GM06990 (cell line): ENCODE measurements at regions not wholly inside any gene's neighbourhood (a gene's known extent, or its start where the extent isn't known, plus 50 kb on each side); places are given as distances from the start of the nearest gene placed in this dataset.

Source experiments
- DNase-seq: peaks from one replicate; pipeline ENCODE4 v3.0.0-alpha.2; 2011; ENCODE audit not compliant: insufficient read length; ENCODE audit errors: extremely low read depth
- H3K27me3 ChIP-seq: replicated peaks from 2 replicates; pipeline ENCODE4 v1.6.0; 2011; ENCODE audit warnings: low read length; ENCODE audit not compliant: control insufficient read depth, insufficient read depth
- H3K36me3 ChIP-seq: 2 replicates; pipeline ENCODE4 v1.5.1; 2011; ENCODE audit warnings: low read length; ENCODE audit not compliant: control insufficient read depth, insufficient read depth
- H3K4me3 ChIP-seq: replicated peaks from 2 replicates; pipeline ENCODE4 v1.5.1; 2011; ENCODE audit warnings: low read depth, mild to moderate bottlenecking, control low read depth, low read length
- TF ChIP-seq, protein P1 (sequence below): IDR thresholded peaks from 2 replicates; pipeline ENCODE4 v1.5.1; 2011; ENCODE audit warnings: low read length, control low read depth, mild to moderate bottlenecking, inconsistent platforms; ENCODE audit not compliant: insufficient read depth, poor library complexity, severe bottlenecking

DNA sequence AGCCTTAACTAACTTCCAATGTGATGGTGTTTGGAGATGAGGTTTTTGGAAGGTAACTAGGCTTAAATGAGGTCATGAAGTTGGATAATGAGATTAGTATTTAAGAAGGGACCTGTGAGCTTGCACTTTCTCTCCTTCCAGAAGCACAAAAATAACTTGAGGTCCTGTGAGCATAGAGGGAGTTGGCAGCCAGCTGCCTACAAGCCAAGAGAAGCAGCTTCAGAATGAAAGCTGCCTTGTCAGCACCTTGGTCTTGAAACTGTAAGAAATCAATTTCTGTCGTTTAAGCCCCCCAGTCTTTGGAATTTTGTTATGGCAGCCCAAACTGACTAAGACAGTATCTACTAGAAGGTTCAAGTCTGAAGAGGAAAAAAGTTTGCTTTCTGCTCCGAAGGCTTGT, 280.2 kb upstream of the GALNTL6 start:
- no peak for DNase-seq
- Histone ChIP-seq H3K4me3 (no peak overlapping the region), H3K27me3 (no peaks in the 10 kb centered on the region), H3K36me3 (no peaks in the 10 kb centered on the region)
- TF ChIP-seq, protein P1, sequence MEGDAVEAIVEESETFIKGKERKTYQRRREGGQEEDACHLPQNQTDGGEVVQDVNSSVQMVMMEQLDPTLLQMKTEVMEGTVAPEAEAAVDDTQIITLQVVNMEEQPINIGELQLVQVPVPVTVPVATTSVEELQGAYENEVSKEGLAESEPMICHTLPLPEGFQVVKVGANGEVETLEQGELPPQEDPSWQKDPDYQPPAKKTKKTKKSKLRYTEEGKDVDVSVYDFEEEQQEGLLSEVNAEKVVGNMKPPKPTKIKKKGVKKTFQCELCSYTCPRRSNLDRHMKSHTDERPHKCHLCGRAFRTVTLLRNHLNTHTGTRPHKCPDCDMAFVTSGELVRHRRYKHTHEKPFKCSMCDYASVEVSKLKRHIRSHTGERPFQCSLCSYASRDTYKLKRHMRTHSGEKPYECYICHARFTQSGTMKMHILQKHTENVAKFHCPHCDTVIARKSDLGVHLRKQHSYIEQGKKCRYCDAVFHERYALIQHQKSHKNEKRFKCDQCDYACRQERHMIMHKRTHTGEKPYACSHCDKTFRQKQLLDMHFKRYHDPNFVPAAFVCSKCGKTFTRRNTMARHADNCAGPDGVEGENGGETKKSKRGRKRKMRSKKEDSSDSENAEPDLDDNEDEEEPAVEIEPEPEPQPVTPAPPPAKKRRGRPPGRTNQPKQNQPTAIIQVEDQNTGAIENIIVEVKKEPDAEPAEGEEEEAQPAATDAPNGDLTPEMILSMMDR, result no peak

DNA sequence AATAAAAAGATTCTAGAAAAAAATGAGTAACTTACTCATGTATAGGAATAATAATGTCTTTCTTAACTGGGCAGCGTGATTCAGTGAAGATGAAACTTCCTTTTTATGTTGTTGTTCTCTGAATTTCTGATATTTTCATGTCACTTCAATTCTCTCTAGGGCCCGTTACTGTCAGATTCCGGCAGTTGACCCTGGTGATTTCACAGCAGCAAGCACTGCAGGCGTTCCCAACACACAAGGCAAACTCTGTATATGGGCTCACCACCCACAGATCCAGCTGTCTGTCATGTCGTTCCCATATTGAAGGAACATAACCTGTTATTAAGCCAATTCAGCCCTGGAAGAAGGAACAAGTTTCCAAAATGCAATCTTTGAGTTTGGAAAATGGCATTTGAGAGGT, 288.3 kb upstream of the GALNTL6 start:
- H3K36me3 ChIP-seq, result no peaks in the 10 kb centered on the region
- H3K4me3 ChIP-seq, result no peak overlapping the region
- TF ChIP-seq, protein P1, result no peak
- H3K27me3 ChIP-seq, result no peaks in the 10 kb centered on the region
- DNase-seq, result no peak

DNA sequence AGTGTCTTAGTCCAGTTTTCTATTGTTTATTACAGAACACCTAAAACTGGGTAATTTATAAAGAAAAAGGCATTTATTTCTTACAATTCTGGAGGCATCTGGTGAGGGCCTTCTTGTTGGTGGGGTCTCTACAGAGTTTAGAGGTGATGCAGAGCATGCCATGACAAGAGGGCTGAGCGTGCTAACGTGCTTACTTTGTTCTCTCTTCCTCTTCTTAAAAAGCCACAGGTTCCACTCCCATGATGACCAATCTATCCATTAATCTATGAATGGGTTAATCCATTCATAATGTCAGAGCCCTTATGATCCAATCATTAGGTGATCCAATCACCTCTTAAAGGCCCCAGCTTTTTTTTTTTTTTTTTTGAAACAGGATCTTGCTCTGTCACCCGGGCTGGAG, 291.5 kb upstream of the GALNTL6 start:
- no peak overlapping the region for H3K4me3 ChIP-seq
- DNase-seq, result no peak
- H3K27me3 ChIP-seq, result no peaks in the 10 kb centered on the region
- TF ChIP-seq, protein P1, result no peak
- no peaks in the 10 kb centered on the region for H3K36me3 ChIP-seq

DNA sequence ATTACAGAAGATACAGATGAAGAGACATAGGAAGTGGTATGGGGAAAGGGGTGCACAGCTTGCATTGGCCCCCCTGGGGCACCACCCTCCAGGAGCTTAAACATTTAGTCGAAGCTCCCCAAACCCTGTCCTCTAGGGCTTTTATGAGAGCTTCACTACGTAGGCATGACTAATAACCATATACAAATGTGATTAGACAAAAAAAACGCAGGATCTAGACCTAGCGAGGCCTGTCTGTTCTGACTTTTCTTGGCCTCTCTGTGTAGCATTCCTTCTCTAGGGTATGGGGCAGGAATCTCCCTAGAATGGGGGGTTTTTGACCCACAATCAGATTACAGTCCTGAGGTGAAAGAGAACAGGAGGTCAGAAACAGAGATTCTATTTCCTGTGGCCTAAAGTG, 293.7 kb upstream of the GALNTL6 start:
- no peak overlapping the region for H3K4me3 ChIP-seq
- H3K27me3 ChIP-seq, result no peaks in the 10 kb centered on the region
- TF ChIP-seq, protein P1, result no peak
- no peak for DNase-seq
- no peaks in the 10 kb centered on the region for H3K36me3 ChIP-seq

DNA sequence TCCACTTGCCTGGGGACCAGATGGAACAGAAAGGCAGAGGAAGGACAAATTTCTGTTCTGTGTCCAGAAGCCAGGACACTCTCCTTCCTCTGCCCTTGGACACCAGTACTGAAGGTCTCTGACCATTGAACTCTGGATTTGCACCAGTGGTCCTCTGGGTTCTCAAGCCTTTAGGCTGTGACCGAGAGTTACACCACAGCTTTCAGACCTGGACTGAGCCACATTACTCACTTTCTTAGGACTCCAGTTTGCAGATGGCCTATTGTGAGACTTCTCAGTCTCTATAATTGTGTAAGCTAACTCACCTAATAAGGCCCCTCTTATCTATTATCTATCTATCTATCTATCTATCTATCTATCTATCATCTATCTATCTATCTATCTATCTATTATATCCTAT, 295.3 kb upstream of the GALNTL6 start:
- H3K4me3 ChIP-seq, result no peak overlapping the region
- DNase-seq, result no peak
- TF ChIP-seq, protein P1, result no peak
- H3K36me3 ChIP-seq, result no peaks in the 10 kb centered on the region
- no peaks in the 10 kb centered on the region for H3K27me3 ChIP-seq

DNA sequence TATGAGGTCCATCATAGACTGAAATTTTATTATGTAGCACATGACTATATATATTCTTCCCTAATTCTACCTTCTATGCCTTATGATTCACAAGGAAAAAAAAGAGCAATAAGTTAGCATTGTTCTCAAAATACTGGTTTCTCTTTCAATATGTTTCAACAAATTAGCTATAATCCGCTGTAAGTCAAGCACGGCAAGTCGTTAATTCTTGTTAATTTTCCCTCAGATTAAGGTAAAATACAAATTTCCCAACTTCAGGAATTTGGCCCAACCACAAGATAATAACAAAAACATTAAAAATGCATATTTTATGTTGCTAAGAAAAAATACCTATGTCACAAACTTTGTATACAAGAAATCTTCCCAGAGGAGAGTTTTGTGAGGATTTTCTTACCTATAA, 296.5 kb upstream of the GALNTL6 start:
- no peak for DNase-seq
- no peaks in the 10 kb centered on the region for H3K27me3 ChIP-seq
- H3K36me3 ChIP-seq, result no peaks in the 10 kb centered on the region
- no peak overlapping the region for H3K4me3 ChIP-seq
- TF ChIP-seq, protein P1, result no peak
